PC-3 (cell line): ENCODE measurements at regions not wholly inside any gene's neighbourhood (a gene's known extent, or its start where the extent isn't known, plus 50 kb on each side); places are given as distances from the start of the nearest gene placed in this dataset.

Experiments used
- ATAC-seq: fragments of 200-7000 bp; cut with Tn5 transposase; 2 replicates; pipeline ENCODE4 v1.9.1; 2020; ENCODE audit warnings: mild to moderate bottlenecking, moderate library complexity
- BruUV-seq: library from RNA; stranded (reverse); fragments of 400-500 nt; replicated peaks from 2 replicates; lab custom pipeline; 2021; lab: Mats Ljungman, UMichigan
- CTCF ChIA-PET: fragments of 300-600 bp; sonication (Branson Sonifier 250); formaldehyde crosslinking; loops from one replicate; lab custom pipeline; 2022; ENCODE audit warnings: antibody characterized with exemption; lab: Charles Lee
- POLR2A ChIA-PET: fragments of 300-600 bp; sonication (Branson Sonifier 250); formaldehyde crosslinking; loops from one replicate; lab custom pipeline; 2022; ENCODE audit warnings: antibody characterized with exemption; ENCODE audit not compliant: unreplicated experiment; lab: Charles Lee
- DNase-seq: peaks from one replicate; pipeline ENCODE4 v3.0.0-alpha.2; 2015
- H2AFZ ChIP-seq: fragments of 300-600 bp; sonication (generic); 2 replicates; pipeline ENCODE4 v1.6.0; 2016; ENCODE audit warnings: antibody characterized with exemption, low read length
- H3F3A ChIP-seq: fragments of 300-600 bp; sonication (generic); one replicate; pipeline ENCODE4 v1.6.0; 2017; ENCODE audit warnings: antibody characterized with exemption, low read length, control low read depth, mild to moderate bottlenecking; ENCODE audit not compliant: unreplicated experiment
- H3K27ac ChIP-seq: fragments of 300-600 bp; sonication (generic); 2 replicates; pipeline ENCODE4 v1.5.1; 2016; ENCODE audit warnings: mild to moderate bottlenecking, low read length
- H3K27me3 ChIP-seq: fragments of 300-600 bp; sonication (generic); 2 replicates; pipeline ENCODE4 v1.6.1; 2016; ENCODE audit warnings: low read length, mixed read lengths
- H3K36me3 ChIP-seq: fragments of 300-600 bp; sonication (generic); 2 replicates; pipeline ENCODE4 v1.6.1; 2016; ENCODE audit warnings: low read depth, mixed run types, low read length, mixed read lengths
- H3K4me1 ChIP-seq: fragments of 300-600 bp; sonication (generic); 2 replicates; pipeline ENCODE4 v1.5.1; 2016; ENCODE audit warnings: low read length; ENCODE audit not compliant: insufficient read depth
- H3K4me2 ChIP-seq: fragments of 300-600 bp; sonication (generic); 2 replicates; pipeline ENCODE4 v1.6.0; 2016; ENCODE audit warnings: low read length
- H3K4me3 ChIP-seq: fragments of 300-600 bp; sonication (generic); 2 replicates; pipeline ENCODE4 v1.5.1; 2016; ENCODE audit warnings: mild to moderate bottlenecking, low read length, mixed read lengths
- H3K79me2 ChIP-seq: fragments of 300-600 bp; sonication (generic); 2 replicates; pipeline ENCODE4 v1.6.1; 2017; ENCODE audit warnings: low read length, mixed read lengths
- H3K9ac ChIP-seq: fragments of 300-600 bp; sonication (generic); 2 replicates; pipeline ENCODE4 v1.6.0; 2016; ENCODE audit warnings: mild to moderate bottlenecking, low read length
- H3K9me2 ChIP-seq: fragments of 300-600 bp; sonication (generic); replicated peaks from 2 replicates; pipeline ENCODE4 v1.6.1; 2016; ENCODE audit warnings: mixed run types, low read length, mixed read lengths
- H3K9me3 ChIP-seq: fragments of 300-600 bp; sonication (generic); 2 replicates; pipeline ENCODE4 v1.6.1; 2016; ENCODE audit warnings: low read length, mixed read lengths
- H4K20me1 ChIP-seq: fragments of 300-600 bp; sonication (generic); 2 replicates; pipeline ENCODE4 v1.6.1; 2016; ENCODE audit warnings: low read length, mixed read lengths
- EZH2 ChIP-seq: fragments of 300-600 bp; sonication (generic); IDR thresholded peaks from one replicate; pipeline ENCODE4 v1.6.1; 2017; ENCODE audit warnings: antibody characterized with exemption, mild to moderate bottlenecking, low read length; ENCODE audit not compliant: unreplicated experiment
- EZH2phosphoT487 ChIP-seq: fragments of 300-600 bp; sonication (generic); IDR thresholded peaks from 2 replicates; pipeline ENCODE4 v1.6.1; 2018; ENCODE audit warnings: mild to moderate bottlenecking, antibody characterized with exemption, low read length, borderline replicate concordance
- intact Hi-C: fragments of 100-400 bp; cut with micrococcal nuclease; formaldehyde crosslinking; loops from 2 replicates; pipeline ENCODE4 v1.9.0; 2023
- TF ChIP-seq, protein P1 (sequence below): fragments of 300-600 bp; sonication (generic); conservative IDR thresholded peaks from 2 replicates; pipeline ENCODE4 v1.5.1; 2017; ENCODE audit warnings: antibody characterized with exemption, low read depth, mild to moderate bottlenecking, low read length

DNA sequence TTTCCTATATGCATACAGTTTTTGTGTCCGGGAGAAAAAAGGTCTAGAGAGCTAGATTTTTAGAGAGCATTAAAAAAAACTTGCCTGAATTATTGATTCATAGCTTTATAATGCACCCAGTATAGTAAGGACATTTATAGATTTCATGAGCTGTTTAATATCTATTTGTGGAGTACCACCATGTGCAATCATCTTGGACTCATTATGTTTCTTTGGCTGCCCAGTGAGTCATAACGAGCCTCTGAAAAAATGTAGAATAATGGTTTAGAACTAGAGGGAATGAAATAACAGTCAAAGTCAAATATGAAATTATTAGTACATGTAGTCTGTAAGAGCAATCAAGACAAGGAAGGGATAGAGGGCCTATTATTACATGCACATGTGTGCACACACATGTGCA is 350.0 kb downstream of the CD83 start:
- peak; percentile 26 for DNase-seq
- intact Hi-C loops, result no loop called here
- H2AFZ ChIP-seq, result no peak overlapping the region
- ChIA-PET POLR2A (no interaction called here), CTCF (no interaction called here)
- H3K79me2 ChIP-seq, result no peaks in the 10 kb centered on the region
- H3K4me1 ChIP-seq, result no peaks in the 10 kb centered on the region
- no peak for ATAC-seq
- no peaks in the 10 kb centered on the region for H3F3A ChIP-seq
- H3K9me3 ChIP-seq, result 0 out of 2 replicates have a peak, but pooled peaks cover 3% of the 10 kb centered on the region
- no peak overlapping the region for H3K4me2 ChIP-seq
- H4K20me1 ChIP-seq, result no peaks in the 10 kb centered on the region
- no peak for TF ChIP-seq EZH2phosphoT487
- TF ChIP-seq EZH2, result no peak
- TF ChIP-seq, protein P1, sequence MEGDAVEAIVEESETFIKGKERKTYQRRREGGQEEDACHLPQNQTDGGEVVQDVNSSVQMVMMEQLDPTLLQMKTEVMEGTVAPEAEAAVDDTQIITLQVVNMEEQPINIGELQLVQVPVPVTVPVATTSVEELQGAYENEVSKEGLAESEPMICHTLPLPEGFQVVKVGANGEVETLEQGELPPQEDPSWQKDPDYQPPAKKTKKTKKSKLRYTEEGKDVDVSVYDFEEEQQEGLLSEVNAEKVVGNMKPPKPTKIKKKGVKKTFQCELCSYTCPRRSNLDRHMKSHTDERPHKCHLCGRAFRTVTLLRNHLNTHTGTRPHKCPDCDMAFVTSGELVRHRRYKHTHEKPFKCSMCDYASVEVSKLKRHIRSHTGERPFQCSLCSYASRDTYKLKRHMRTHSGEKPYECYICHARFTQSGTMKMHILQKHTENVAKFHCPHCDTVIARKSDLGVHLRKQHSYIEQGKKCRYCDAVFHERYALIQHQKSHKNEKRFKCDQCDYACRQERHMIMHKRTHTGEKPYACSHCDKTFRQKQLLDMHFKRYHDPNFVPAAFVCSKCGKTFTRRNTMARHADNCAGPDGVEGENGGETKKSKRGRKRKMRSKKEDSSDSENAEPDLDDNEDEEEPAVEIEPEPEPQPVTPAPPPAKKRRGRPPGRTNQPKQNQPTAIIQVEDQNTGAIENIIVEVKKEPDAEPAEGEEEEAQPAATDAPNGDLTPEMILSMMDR, result no peak
- H3K27ac ChIP-seq, result no peak overlapping the region
- no peak overlapping the region for H3K9ac ChIP-seq
- no peaks in the 10 kb centered on the region for H3K9me2 ChIP-seq
- no TSS peak for BruUV-seq
- no peaks in the 10 kb centered on the region for H3K27me3 ChIP-seq
- no peaks in the 10 kb centered on the region; the same call in 1 of the 2 replicates for H3K36me3 ChIP-seq
- no peak overlapping the region for H3K4me3 ChIP-seq

DNA sequence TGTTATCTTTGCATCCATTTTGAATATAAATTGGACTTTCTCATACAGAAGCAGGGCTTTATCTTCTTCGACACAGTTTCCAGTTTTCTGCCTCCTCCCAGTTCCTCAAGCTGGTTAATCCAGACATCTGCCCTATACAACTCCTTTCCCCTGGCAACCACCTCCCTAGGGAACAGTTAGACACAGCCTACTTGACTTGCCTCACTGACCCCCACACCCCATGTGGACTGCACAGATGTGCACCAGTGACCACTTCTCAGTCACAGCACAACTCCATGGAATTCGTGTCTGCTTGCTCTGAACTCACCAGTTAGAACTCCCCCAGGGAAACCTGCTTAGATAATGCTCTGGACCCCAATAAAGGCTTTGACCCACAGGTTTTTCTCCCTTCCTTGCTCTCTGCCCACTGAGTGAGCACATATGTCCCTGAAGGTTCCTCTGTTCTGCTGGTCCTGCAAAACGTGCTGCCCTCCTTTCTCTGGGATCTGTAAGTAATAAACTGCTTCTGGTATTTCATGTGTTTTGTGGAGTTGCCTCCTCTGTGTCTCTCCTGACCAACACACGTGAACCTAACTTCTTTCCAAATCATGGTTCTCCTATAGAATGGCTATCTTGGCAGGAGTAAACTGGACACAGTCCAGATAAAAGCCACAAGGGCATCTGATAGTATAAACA is 351.2 kb downstream of the CD83 start:
- no peaks in the 10 kb centered on the region for H3K27me3 ChIP-seq
- ATAC-seq, result no peak
- no peak overlapping the region for H3K27ac ChIP-seq
- CTCF ChIA-PET, result no interaction called here
- H3K4me2 ChIP-seq, result no peak overlapping the region
- no peaks in the 10 kb centered on the region for H3K4me1 ChIP-seq
- no peaks in the 10 kb centered on the region for H3F3A ChIP-seq
- no peaks in the 10 kb centered on the region; the same call in 1 of the 2 replicates for H3K36me3 ChIP-seq
- no TSS peak for BruUV-seq
- no peaks in the 10 kb centered on the region for H4K20me1 ChIP-seq
- H3K9ac ChIP-seq, result no peak overlapping the region
- no peak for DNase-seq
- 0 out of 2 replicates have a peak, but pooled peaks cover 3% of the 10 kb centered on the region for H3K9me3 ChIP-seq
- no peak overlapping the region for H3K4me3 ChIP-seq
- no peak for TF ChIP-seq EZH2phosphoT487
- TF ChIP-seq, protein P1, result no peak
- TF ChIP-seq EZH2, result no peak
- no peaks in the 10 kb centered on the region for H3K9me2 ChIP-seq
- intact Hi-C loops, result no loop called here
- H2AFZ ChIP-seq, result no peak overlapping the region
- POLR2A ChIA-PET, result no interaction called here
- no peaks in the 10 kb centered on the region for H3K79me2 ChIP-seq

DNA sequence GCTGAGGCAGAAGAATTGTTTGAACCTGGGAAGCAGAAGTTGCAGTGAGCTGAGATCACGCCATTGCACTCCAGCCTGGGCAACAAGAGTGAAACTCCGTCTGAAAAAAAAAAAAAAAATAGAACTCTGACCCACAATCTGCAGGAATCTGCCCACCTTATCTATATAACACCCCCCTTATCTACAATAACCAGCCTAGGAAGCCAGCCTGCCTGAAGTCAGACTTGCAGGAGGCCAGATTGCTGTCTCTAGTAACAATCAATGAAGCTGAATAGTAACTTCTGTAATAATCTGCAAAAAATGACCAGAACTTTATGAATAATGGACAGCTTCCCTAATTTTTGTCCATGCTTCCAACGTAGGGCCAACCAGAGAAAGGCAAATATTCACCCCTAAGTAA is 352.5 kb downstream of the CD83 start:
- no peaks in the 10 kb centered on the region for H3F3A ChIP-seq
- H3K79me2 ChIP-seq, result no peaks in the 10 kb centered on the region
- ChIA-PET POLR2A (interaction anchor here (0.6 kb wide), 1 partner anchor 541 kb away, joined by 3 read pairs; no protein-coding TSS in a partner anchor), CTCF (no interaction called here)
- H3K4me1 ChIP-seq, result no peaks in the 10 kb centered on the region
- H3K9me3 ChIP-seq, result 0 out of 2 replicates have a peak, but pooled peaks cover 3% of the 10 kb centered on the region
- no peak overlapping the region for H3K27ac ChIP-seq
- H2AFZ ChIP-seq, result no peak overlapping the region
- TF ChIP-seq EZH2, result no peak
- TF ChIP-seq, protein P1, result no peak
- TF ChIP-seq EZH2phosphoT487, result no peak
- no peaks in the 10 kb centered on the region for H3K9me2 ChIP-seq
- ATAC-seq (no peak), DNase-seq (no peak)
- no peaks in the 10 kb centered on the region for H4K20me1 ChIP-seq
- intact Hi-C loops, result no loop called here
- no peak overlapping the region for H3K9ac ChIP-seq
- BruUV-seq, result no TSS peak
- no peaks in the 10 kb centered on the region for H3K27me3 ChIP-seq
- no peak overlapping the region for H3K4me3 ChIP-seq
- no peaks in the 10 kb centered on the region; the same call in 1 of the 2 replicates for H3K36me3 ChIP-seq
- H3K4me2 ChIP-seq, result no peak overlapping the region
